Peyer's patch (tissue), 4 donors: ENCODE measurements at regions not wholly inside any gene's neighbourhood (a gene's known extent, or its start where the extent isn't known, plus 50 kb on each side); places are given as distances from the start of the nearest gene placed in this dataset.

Source experiments
- CTCF ChIP-seq, 6 experiments: fragments of 450-650 bp in 4 of 6; fragments of 200-600 bp in 2 of 6; sonication (generic) in 1 of 6; IDR thresholded peaks; one replicate each; pipeline ENCODE4 v1.5.1; 2017 to 2019; ENCODE audit warnings: antibody characterized with exemption in 6 of 6, mild to moderate bottlenecking in 3 of 6, moderate library complexity in 1 of 6
- POLR2A ChIP-seq, 2 donors: fragments of 450-650 bp; IDR thresholded peaks; one replicate each; pipeline ENCODE4 v1.5.1; 2017; ENCODE audit warnings: antibody characterized with exemption in 2 of 2, mild to moderate bottlenecking in 2 of 2, moderate library complexity in 2 of 2

GRCh38 chr17:77677630-77678029 is 280.9 kb upstream of the TNRC6C start:
- TF ChIP-seq CTCF (IDR thresholded peaks at IDR 0.05) (no peak), POLR2A (IDR thresholded peaks at IDR 0.05) (no peak)
